ENCODE measurements at regions not wholly inside any gene's neighbourhood (a gene's known extent, or its start where the extent isn't known, plus 50 kb on each side); places are given as distances from the start of the nearest gene placed in this dataset.

DNA sequence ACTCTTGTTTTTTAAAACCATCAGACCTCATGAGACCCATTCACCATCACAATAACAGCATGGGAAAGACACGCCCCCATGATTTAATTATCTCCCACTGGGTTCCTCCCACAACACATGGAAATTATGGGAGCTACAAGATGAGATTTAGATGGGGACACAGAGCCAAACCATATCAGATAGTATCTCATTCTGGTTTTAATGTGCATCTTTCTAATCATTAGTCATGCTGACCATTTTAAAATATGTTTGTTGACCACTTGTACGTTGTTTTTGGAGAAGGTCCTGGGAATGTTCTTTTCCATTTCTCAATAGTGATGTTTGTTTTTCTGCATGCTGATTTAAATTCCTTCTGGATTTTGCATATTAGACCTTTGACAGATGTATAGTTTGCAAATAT is 119.0 kb downstream of the RTL3 start:
- H3K79me2 ChIP-seq (ENCODE audit: control insufficient read depth, insufficient read depth, low read length), result no peaks in the 10 kb centered on the region
- H3K4me2 ChIP-seq (ENCODE audit: control insufficient read depth, insufficient read depth), result no peak overlapping the region
- 42% methylated on average over 2 of the region's 2 CpGs for WGBS (ENCODE audit: insufficient coverage, insufficient replicate concordance, low lambda C conversion rate, missing lambda C conversion rate)
- no peak overlapping the region for H2AFZ ChIP-seq (ENCODE audit: control insufficient read depth, low read depth, low read length)
- DNase-seq (ENCODE audit: low read depth, low spot score) (no peak), FAIRE-seq (no peak), ATAC-seq (no peak)
- TF ChIP-seq HDGF (IDR thresholded peaks at IDR 0.05), result no peak
- TF ChIP-seq, protein P1, sequence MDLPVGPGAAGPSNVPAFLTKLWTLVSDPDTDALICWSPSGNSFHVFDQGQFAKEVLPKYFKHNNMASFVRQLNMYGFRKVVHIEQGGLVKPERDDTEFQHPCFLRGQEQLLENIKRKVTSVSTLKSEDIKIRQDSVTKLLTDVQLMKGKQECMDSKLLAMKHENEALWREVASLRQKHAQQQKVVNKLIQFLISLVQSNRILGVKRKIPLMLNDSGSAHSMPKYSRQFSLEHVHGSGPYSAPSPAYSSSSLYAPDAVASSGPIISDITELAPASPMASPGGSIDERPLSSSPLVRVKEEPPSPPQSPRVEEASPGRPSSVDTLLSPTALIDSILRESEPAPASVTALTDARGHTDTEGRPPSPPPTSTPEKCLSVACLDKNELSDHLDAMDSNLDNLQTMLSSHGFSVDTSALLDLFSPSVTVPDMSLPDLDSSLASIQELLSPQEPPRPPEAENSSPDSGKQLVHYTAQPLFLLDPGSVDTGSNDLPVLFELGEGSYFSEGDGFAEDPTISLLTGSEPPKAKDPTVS (IDR thresholded peaks at IDR 0.05; ENCODE audit: low read depth, low read length), result no peak
- TF ChIP-seq, protein P2, sequence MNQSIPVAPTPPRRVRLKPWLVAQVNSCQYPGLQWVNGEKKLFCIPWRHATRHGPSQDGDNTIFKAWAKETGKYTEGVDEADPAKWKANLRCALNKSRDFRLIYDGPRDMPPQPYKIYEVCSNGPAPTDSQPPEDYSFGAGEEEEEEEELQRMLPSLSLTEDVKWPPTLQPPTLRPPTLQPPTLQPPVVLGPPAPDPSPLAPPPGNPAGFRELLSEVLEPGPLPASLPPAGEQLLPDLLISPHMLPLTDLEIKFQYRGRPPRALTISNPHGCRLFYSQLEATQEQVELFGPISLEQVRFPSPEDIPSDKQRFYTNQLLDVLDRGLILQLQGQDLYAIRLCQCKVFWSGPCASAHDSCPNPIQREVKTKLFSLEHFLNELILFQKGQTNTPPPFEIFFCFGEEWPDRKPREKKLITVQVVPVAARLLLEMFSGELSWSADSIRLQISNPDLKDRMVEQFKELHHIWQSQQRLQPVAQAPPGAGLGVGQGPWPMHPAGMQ (IDR thresholded peaks at IDR 0.05; ENCODE audit: borderline replicate concordance), result no peak
- no peak for TF ChIP-seq MTA3 (IDR thresholded peaks at IDR 0.05; ENCODE audit: borderline replicate concordance, low read length)
- no peak for TF ChIP-seq TCF3 (IDR thresholded peaks at IDR 0.05; ENCODE audit: borderline replicate concordance, insufficient read depth, low read depth, low read length)
- no peak for TF ChIP-seq NR2C2 (IDR thresholded peaks at IDR 0.05; ENCODE audit: borderline replicate concordance, control insufficient read depth, insufficient read length, low read depth)
- TF ChIP-seq, protein P3, sequence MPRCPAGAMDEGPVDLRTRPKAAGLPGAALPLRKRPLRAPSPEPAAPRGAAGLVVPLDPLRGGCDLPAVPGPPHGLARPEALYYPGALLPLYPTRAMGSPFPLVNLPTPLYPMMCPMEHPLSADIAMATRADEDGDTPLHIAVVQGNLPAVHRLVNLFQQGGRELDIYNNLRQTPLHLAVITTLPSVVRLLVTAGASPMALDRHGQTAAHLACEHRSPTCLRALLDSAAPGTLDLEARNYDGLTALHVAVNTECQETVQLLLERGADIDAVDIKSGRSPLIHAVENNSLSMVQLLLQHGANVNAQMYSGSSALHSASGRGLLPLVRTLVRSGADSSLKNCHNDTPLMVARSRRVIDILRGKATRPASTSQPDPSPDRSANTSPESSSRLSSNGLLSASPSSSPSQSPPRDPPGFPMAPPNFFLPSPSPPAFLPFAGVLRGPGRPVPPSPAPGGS (IDR thresholded peaks at IDR 0.05; ENCODE audit: borderline replicate concordance, insufficient read depth, low read depth, low read length, poor library complexity, severe bottlenecking), result no peak
- TF ChIP-seq, protein P4, sequence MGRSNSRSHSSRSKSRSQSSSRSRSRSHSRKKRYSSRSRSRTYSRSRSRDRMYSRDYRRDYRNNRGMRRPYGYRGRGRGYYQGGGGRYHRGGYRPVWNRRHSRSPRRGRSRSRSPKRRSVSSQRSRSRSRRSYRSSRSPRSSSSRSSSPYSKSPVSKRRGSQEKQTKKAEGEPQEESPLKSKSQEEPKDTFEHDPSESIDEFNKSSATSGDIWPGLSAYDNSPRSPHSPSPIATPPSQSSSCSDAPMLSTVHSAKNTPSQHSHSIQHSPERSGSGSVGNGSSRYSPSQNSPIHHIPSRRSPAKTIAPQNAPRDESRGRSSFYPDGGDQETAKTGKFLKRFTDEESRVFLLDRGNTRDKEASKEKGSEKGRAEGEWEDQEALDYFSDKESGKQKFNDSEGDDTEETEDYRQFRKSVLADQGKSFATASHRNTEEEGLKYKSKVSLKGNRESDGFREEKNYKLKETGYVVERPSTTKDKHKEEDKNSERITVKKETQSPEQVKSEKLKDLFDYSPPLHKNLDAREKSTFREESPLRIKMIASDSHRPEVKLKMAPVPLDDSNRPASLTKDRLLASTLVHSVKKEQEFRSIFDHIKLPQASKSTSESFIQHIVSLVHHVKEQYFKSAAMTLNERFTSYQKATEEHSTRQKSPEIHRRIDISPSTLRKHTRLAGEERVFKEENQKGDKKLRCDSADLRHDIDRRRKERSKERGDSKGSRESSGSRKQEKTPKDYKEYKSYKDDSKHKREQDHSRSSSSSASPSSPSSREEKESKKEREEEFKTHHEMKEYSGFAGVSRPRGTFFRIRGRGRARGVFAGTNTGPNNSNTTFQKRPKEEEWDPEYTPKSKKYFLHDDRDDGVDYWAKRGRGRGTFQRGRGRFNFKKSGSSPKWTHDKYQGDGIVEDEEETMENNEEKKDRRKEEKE (IDR thresholded peaks at IDR 0.05), result no peak
- no peak for TF ChIP-seq SREBF2 (IDR thresholded peaks at IDR 0.05; ENCODE audit: low read length)
- H4K20me1 ChIP-seq (ENCODE audit: control insufficient read depth, insufficient read depth), result no peaks in the 10 kb centered on the region
- no peaks in the 10 kb centered on the region; the same call in 2 of the 3 replicates for H3K9me3 ChIP-seq (replicated peaks; ENCODE audit: control insufficient read depth, insufficient read depth, low read length)
- BruUV-seq (replicated peaks), result no TSS peak
- no peaks in the 10 kb centered on the region for H3K27me3 ChIP-seq (replicated peaks in 1 of 2; ENCODE audit: control insufficient read depth in 2 of 2, insufficient read depth in 2 of 2, low read length in 1 of 2)
- in situ Hi-C loops (cut with MboI), result no loop called here
- no peaks in the 10 kb centered on the region for H3K4me1 ChIP-seq (ENCODE audit: control insufficient read depth, insufficient read depth, low read length)
- H3K27ac ChIP-seq (ENCODE audit: control insufficient read depth, insufficient read depth), result no peak overlapping the region
- ChIA-PET POLR2A (no interaction called here), RAD21 (ENCODE audit: unreplicated experiment) (no interaction called here), CTCF (interaction anchor here (0.9 kb wide), 1 partner anchor 16 kb away, joined by 3 read pairs; no protein-coding TSS in a partner anchor), SMC1A (ENCODE audit: uncharacterized antibody, unreplicated experiment) (interaction anchor here (0.7 kb wide), 1 partner anchor 84 kb away, joined by 4 read pairs; no protein-coding TSS in a partner anchor)
- H3K36me3 ChIP-seq (ENCODE audit: control insufficient read depth in 2 of 2, insufficient read depth in 2 of 2, low read length in 1 of 2), result no peaks in the 10 kb centered on the region
- no peak overlapping the region for H3K9ac ChIP-seq (ENCODE audit: control insufficient read depth, insufficient read depth, low read length)
- no peak overlapping the region for H3K4me3 ChIP-seq
- intact Hi-C loops (cut with micrococcal nuclease; ENCODE audit: unreplicated experiment), result no loop called here
